Urinary bladder (tissue), 3 donors: ENCODE measurements at regions not wholly inside any gene's neighbourhood (a gene's known extent, or its start where the extent isn't known, plus 50 kb on each side); places are given as distances from the start of the nearest gene placed in this dataset.
"Not testable (repeated sequence)": the region's sequence is repeated elsewhere in the genome, so short reads cannot be mapped to it uniquely, and the experiment has no call there.

ENCODE experiments used
- DNase-seq: peaks from one replicate; pipeline ENCODE4 v3.0.0-alpha.2; 2015; ENCODE audit errors: extremely low spot score
- H3K27ac ChIP-seq: one replicate; pipeline ENCODE4 v1.5.1; 2013; ENCODE audit warnings: low read depth, mild to moderate bottlenecking, moderate library complexity
- H3K36me3 ChIP-seq: one replicate; pipeline ENCODE4 v1.6.1; 2013; ENCODE audit warnings: mild to moderate bottlenecking, moderate library complexity; ENCODE audit not compliant: insufficient read depth
- H3K4me1 ChIP-seq: one replicate; pipeline ENCODE4 v1.6.1; 2013; ENCODE audit warnings: mild to moderate bottlenecking, moderate library complexity; ENCODE audit not compliant: insufficient read depth
- H3K4me3 ChIP-seq: one replicate; pipeline ENCODE4 v1.5.1; 2013; ENCODE audit warnings: low read depth, low read length
- WGBS: extraction: QIAGEN DNeasy Blood & Tissue Kit; methylation state at CpG from one replicate; pipeline ENCODE4 v1.1.7; 2013; 5-methylcytosine and 5-hydroxymethylcytosine counted together
- donor health status: healthy with polysubstance abuse.
- donor health status: healthy.

DNA sequence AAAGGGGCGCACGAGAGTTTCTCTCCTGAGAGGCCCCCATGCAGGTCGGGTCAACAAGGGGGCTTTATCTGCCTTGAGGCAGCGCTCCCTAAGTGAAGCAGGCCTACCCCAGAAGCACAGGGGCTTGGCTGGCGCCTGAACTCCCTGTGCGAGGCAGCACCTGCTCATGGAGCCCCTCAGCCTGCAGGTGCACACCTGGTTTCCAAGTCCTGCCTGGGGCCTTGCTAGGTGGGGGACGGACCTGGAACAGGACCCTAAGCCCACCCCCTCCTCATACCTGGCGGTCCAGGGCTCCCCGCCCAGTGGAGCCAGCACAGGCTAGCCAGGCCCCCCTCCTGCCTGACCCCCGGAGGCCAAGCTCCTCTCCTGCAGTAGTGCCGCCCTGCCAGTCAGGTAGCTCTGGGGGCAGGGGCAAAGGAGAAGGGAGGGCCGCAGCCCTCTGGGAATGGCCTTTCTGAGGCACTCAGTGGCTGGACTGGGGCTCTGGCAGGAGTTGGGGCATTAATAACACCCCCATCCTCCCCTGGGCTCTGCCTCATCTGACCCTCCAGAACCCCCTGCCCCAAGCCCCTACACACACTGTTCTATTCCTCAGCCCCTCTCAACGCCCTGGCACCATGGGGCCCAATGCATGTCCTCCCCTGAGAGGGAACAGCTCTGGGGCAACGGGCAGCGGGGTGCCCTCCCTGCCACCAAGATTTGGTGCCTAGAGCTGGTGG, 137.9 kb upstream of the PTPN20 start:
- not testable (repeated sequence) for H3K36me3 ChIP-seq, H3K27ac ChIP-seq, H3K4me3 ChIP-seq, H3K4me1 ChIP-seq, DNase-seq
- WGBS = 89% methylated on average over 7 of the region's 15 CpGs

GRCh38 chr10:46773897-46774236, 137.4 kb upstream of the PTPN20 start:
- DNase-seq, H3K4me3 ChIP-seq, H3K36me3 ChIP-seq, H3K27ac ChIP-seq, H3K4me1 ChIP-seq: not testable (repeated sequence)
- 55% methylated on average over 13 of the region's 14 CpGs for WGBS

- DNase-seq, H3K36me3 ChIP-seq, H3K27ac ChIP-seq, H3K4me1 ChIP-seq, H3K4me3 ChIP-seq: not testable (repeated sequence)
- 75% methylated on average over 38 of the region's 42 CpGs for WGBS
Measured at GRCh38 chr10:46774366-46774765, 136.9 kb upstream of the PTPN20 start.

- DNase-seq, H3K27ac ChIP-seq, H3K36me3 ChIP-seq, H3K4me3 ChIP-seq, H3K4me1 ChIP-seq: not testable (repeated sequence)
- over 99% methylated on average over 30 of the region's 44 CpGs for WGBS
Measured at GRCh38 chr10:46774945-46775667, 136.1 kb upstream of the PTPN20 start.

DNA sequence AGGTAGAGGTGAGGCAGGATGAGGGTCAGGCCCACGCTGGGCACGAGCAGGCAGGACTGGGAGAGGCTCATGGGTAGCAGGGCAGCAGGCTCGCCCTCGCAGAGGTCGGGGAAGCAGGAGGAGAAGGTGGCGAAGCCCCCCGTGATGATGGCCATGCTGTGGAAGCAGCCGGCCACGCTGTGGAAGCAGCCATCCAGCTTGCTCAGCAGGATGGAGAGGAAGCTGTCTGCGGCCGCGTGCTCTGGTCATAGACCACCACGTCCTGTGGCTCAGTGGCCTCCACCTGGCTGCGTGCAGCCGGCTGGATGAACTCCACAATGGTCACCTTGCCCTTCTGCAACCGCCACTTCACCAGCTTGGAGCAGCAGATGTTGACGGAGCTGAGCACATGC, 135.6 kb upstream of the PTPN20 start:
- not testable (repeated sequence) for H3K36me3 ChIP-seq, H3K4me1 ChIP-seq, H3K27ac ChIP-seq, H3K4me3 ChIP-seq, DNase-seq
- 94% methylated on average over 16 of the region's 17 CpGs for WGBS

DNA sequence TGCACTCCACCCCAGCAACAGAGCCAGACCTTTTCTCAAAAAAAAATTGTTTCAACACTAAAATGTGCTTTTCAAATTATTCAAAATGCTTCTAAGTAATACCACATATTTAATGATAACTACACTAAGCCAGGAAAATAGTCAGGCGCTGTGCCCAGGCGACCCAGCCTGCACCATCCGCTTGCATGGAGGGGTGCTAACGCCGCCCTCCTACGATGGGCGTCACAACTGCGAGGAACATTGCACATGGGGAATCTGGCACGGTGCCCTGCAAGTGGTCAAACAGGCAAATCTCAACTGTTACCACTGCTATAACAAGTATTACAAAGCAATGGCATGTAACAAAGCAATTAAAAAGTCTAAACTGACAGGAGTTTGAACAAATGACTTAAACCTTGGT, 131.7 kb upstream of the PTPN20 start:
- DNase-seq, H3K4me3 ChIP-seq, H3K4me1 ChIP-seq, H3K36me3 ChIP-seq, H3K27ac ChIP-seq: not testable (repeated sequence)
- 38% methylated on average over 9 of the region's 9 CpGs for WGBS

DNA sequence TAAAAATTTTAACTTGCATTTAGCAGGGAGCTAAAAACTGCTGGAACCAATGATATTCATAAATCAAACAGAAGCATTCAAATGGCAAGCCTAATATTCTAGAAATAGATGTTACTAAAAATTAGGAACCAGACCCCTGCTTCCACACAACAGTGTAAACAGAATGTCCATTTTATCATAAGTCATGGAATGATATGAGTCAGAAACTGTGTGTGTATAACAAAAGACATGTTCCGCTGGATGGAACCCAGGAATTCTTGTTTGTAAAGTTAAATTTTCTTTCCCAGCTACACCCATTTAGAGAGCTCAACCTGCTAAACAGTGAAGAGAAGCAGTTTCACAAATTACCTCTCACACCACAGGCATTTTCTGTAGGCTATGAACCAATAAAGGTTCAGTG, 131.1 kb upstream of the PTPN20 start:
- H3K27ac ChIP-seq, H3K36me3 ChIP-seq, DNase-seq, H3K4me3 ChIP-seq, H3K4me1 ChIP-seq: not testable (repeated sequence)
- WGBS = 64% methylated on average over 1 of the region's 1 CpG

DNA sequence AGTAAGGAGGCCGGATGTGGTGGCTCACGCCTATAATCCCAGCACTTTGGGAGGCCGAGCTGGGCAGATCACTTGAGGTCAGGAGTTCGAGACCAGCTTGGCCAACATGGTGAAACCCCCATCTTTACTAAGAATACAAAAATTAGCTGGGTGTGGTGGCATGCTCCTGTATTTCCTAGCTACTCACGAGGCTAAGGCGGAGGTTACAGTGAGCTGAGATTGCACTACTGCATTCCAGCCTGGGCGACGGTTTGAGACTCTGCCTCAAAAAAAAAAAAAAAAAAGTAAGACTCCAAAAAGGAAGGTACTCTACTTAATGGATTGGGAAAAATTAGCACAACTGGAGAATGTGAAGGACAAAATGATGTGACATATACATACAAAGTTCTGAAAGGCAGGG, 130.2 kb upstream of the PTPN20 start:
- not testable (repeated sequence) for H3K4me1 ChIP-seq, H3K27ac ChIP-seq, H3K4me3 ChIP-seq, H3K36me3 ChIP-seq, DNase-seq
- WGBS = 86% methylated on average over 8 of the region's 8 CpGs

GRCh38 chr10:46782001-46782874, 129.0 kb upstream of the PTPN20 start:
- not testable (repeated sequence) for DNase-seq, H3K27ac ChIP-seq
- 65% methylated on average over 4 of the region's 4 CpGs for WGBS

DNA sequence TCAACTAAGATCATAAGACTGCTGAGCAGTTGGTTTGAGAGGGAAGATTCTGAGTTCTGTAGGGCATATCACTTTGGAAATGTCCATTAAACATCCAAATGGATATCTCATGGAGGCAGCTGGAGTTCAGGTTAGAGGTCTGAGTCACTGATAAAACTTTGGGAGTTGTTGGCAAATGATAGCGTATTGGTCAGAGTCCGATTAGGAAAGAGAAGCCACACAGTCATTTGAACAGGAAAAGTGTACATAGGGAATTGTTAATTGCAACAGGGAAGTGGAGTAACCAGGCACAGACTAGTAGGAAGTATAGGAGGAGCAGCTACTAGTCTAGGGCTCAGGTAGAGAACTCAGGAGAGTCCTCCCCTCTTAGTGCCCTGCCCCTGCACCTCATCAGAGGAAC, 126.6 kb upstream of the PTPN20 start:
- not testable (repeated sequence) for H3K27ac ChIP-seq, DNase-seq, H3K36me3 ChIP-seq, H3K4me1 ChIP-seq, H3K4me3 ChIP-seq
- WGBS = 92% methylated on average over 2 of the region's 2 CpGs

More at GRCh38 chr10:46782001-46782874, 129.0 kb upstream of the PTPN20 start:
- H3K4me1 ChIP-seq, H3K36me3 ChIP-seq, H3K4me3 ChIP-seq: not testable (repeated sequence)

- H3K27ac ChIP-seq = peak overlapping the region; percentile 10
- H3K4me3 ChIP-seq, DNase-seq, H3K36me3 ChIP-seq, H3K4me1 ChIP-seq: not testable (repeated sequence)
- WGBS = 40% methylated on average over 16 of the region's 18 CpGs
Measured at GRCh38 chr10:46786125-46786517, 125.1 kb upstream of the PTPN20 start.

GRCh38 chr10:46786518-46787320, 124.5 kb upstream of the PTPN20 start:
- H3K27ac ChIP-seq = peak overlapping the region; percentile 48
- H3K36me3 ChIP-seq, H3K4me1 ChIP-seq: not testable (repeated sequence)
- peak overlapping the region; percentile 65 for H3K4me3 ChIP-seq
- WGBS = under 1% methylated on average over 43 of the region's 62 CpGs
- DNase-seq = peak; percentile 40

GRCh38 chr10:46787321-46787615, 124.0 kb upstream of the PTPN20 start:
- Histone ChIP-seq H3K4me1 (no peaks in the 10 kb centered on the region), H3K27ac (no peak overlapping the region), H3K4me3 (peak overlapping the region; percentile 65), H3K36me3 (no peaks in the 10 kb centered on the region)
- WGBS = 9% methylated on average over 6 of the region's 6 CpGs
- no peak for DNase-seq
